Stimulated activated CD4-positive, alpha-beta T cell treated with anti-CD3 and anti-CD28 coated beads, Interleukin-12 subunit alpha, Interleukin-12 subunit beta, amount 100 ng/mL, for 48 hours (primary cell): ENCODE measurements at regions not wholly inside any gene's neighbourhood (a gene's known extent, or its start where the extent isn't known, plus 50 kb on each side); places are given as distances from the start of the nearest gene placed in this dataset.

ENCODE experiments used
- DNase-seq, 3 donors: peaks; one replicate each; pipeline ENCODE4 v3.0.0-alpha.2; 2020; ENCODE audit warnings: low read depth in 2 of 3, low spot score in 1 of 3

DNA sequence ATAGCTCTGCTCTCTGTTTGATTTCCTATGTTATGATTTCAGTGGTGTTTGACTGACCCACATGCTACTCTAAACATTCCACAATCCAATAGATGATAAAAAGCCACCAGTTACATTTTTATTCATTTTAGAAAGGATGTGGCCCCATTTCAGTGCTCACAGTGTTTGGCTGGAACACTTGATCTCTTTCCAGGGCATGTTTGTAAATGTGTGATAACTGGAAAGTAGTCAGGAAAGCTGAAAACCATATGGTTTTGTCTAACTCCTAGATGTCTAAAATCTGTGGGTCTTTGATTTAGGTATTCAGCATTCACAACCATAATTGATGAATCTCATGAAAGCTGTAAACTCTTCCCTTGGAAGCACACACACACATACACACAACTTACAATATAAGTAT, 904.9 kb upstream of the AGA start:
- DNase-seq: no peak

DNA sequence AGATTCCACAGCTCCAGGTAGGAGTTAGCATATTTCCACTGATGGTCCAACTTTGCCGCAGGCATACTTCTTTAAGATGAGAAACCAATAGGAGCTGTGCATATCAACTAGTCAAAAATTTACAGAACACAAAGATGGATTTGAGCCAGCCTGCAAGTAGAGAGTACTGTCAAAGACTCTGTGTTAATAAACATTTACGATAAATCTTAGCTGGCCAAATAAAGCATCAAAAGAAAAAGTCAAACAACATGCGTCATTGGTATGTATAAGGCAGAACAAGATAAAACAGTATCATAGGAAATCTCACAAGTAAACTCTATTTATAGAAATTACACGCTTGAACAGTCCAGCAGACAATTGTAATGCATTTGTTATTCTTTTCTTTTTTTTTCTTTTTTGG, 907.4 kb upstream of the AGA start:
- no peak for DNase-seq

DNA sequence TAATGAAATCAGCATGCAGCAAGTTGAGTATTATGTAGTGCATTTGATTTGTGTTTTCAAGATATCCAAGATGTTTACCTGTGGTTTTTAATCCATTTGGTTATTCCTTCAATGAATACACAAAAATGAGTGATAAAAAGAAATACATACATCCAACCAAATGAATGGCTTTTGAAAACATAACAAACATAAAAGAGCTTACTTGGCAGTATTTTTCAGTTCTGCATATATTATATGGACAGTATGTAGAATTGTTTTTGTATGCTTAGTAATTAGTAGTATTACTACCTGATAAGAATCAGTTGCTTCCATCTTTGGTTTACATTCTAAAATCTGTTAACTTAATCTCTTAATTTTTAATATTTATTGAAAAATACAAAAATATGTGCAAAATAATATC, 908.9 kb upstream of the AGA start:
- DNase-seq: no peak

DNA sequence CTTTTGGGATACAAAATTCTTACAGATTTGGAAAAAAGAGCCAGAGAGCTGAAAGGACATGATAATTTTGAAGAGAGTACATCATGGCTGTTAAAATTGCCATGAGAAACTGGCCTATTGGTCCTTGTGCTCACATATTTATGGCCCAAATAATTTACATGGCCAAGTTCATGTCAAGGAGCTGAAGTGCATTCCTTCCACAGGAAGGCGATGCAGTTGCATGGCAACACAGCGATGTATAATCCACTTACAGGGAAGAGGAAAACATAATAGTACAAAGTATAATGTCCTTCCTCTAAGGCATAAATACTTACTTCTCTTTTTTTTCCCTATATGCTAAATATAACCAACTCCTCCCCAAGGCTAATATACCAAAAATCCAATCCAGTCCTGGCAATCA, 914.5 kb upstream of the AGA start:
- DNase-seq: no peak

DNA sequence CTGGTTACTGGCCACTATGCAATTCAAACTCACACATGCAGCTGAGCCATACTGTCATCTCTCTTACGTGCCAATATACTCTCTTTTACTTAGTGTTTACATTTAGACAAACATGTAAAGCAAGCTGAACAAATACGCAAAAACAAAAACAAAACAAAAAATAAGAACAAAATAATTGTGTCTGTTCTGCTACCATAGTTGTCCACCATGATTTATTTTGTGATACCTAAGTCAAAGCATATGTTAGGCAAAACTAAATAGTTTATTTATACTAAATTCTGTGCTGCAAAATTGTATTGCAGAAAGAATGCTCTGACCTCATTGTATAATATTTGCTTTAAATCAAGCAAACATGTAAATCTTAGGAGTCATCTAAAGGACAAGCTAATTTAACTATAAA, 943.2 kb upstream of the AGA start:
- no peak for DNase-seq

DNA sequence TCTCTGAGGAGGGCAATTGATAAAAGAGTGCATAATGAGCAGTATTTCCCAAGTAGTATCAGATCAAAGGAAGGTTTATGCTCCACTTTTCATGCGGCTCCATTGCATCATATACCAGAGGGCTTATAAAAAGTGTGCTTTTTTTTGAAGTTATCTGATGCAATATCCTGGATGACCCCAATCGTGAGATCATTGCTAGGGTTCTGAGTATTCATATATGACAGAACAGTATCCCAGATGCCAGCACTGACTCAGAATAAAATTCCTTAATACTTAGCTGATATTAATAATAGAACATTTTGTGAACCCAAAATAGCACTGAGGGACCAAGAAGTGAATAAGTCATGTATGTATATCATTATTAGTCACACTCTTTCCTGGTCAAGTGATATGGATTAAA, 945.5 kb upstream of the AGA start:
- DNase-seq: no peak

DNA sequence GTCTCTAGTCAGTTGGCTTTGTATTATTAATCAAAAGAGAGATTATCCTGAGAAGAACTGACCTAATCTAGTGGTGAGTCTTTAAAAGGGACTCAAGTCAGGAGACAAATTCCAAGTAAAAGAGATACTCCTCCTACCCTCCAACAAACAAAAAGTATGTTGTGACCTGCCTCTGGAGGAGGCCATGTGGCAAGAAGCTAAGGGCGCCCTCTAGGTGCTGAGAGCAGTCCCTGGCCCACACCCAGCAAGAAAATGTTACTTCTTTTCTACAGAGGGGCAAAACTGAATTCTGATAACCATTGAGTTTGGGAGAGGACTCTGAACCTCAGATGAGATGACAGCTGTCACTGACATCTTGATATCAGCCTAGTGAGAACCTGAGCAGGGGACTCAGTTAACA, 953.6 kb upstream of the AGA start:
- DNase-seq: no peak

DNA sequence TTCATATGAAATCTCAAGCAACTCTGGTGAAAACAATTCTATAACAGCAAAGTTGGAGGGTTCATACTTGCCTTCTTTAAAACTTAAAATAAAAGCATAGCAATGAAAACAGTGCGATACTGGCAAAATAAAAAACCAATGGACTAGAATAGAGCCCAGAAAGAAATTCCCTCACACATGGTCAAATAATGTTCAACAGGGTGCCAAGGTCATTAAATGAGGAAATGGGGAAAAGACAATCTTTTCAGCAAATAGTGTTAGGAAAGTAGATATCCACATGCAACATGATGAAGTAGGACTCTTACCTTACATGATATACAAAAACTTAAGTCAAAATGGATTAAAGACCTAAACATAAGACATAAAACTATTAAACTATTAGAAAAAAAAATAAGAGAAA, 970.2 kb upstream of the AGA start:
- DNase-seq: no peak

DNA sequence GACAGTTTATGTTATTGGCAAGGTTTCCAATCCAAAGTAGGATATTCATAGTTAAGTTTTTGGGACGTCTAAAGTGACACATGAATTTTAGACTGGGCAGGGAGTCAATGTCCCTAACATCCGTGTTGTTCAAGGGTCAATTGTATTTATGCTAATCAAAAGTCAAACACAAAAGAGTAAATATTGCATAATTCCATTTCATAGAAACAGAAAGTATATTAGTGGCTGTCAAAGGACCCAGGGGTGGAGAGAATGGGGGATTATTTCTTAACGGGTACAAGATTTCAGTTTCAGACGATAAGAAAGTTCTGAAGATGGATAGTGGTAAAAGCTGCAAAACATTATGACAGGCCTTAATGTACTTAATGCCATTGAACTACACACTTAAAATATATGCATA, 971.8 kb upstream of the AGA start:
- no peak for DNase-seq

DNA sequence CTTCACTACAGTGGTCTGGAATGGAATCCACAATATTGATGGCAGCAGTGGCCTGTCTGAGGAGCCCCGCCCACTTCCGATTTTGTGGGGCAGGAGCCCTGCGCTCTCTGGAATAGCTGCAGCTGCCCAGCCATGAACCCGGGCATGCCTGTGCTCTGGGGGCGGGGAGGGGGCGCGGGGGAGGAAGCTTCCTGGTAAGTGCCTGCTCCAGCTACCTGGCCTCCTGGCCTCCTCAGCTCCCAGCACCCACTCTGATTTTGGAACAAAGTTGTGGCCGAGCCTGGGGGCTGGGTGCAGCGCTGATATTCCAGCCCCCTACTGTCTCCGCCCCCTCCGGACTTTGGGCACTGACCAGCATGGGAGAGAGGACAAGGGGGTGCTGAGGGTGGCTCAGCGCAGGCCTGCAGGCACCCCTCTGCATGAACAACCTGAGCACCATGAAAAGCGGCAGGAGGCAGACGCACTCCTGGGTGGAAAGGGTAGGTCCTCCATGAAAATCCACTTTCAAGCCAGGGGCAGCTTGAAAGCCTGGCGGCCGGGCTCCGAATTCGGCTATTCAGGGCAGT, 972.7 kb upstream of the AGA start:
- no peak for DNase-seq

DNA sequence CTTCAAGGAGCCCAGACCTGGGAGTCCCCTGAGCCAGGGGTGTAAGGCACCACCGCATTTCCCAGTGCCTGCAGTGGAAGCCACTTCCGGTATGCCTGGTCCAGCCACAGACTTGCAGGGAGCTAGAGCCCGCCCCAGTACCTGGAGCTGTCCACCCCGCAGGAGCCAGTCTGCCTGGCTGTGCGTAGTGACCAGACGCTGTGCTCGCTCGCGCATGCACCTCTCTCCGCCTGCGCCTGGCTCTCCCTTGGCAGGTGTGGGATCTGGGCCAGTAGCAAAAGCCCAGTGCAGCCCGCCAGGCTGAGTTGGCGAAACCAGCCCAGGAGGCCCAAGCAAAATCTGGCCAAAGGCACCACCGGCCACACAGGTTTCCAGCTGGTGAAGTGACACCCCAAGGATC, 973.7 kb upstream of the AGA start:
- no peak for DNase-seq

DNA sequence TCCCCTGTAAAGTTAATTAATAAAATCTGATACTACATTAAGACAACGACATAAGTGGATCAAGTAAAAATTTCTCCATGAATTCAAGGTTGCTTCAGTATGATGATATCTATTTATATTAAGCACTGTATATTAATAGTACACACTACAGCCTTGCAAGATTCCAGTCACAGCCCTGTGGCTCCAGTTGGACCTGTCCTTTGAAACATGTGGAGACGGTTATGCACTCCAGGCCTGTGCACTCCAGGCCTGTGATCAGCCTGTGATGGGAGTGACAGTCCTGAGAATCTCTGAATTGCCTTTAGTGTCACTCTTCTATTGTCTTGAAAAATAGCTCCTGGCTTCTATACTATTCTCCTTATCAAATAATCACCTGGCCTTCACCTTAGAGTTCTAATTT, 981.1 kb upstream of the AGA start:
- no peak for DNase-seq

DNA sequence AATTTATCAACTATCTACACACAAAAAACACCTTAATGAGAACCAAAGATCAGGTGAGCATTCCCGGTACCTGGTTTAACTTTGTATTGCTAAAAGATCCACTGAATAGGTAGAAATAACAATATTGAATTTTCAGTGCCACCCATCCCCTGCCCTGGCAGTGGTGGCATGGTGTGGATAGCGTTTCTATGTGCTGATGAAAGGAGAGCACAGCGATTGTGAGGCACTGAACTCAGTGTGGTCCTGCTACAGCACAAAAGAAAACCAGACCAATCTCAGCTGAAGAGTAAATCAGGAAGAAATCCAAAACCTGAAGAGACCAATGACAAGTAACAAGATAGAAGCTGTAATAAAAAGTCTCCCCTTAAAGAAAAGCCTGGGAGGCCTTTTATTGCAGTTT, 984.6 kb upstream of the AGA start:
- DNase-seq: no peak

DNA sequence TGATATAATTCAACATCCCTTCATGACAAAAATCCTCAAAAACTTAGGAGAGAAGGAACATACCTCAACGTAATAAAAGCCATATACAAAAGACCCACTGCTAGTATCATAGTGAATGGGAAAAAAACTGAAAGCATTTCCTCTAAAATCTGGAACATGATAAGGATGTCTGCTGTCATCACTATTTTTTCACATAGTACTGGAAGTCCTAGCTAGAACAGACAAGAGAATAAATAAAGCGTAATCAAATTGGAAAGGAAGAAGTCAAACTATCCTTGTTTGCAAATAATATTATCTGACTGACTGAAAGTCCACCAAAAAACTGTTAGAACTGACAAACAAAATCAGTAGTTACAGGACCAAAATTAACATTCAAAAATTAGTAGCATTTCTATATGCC, 985.4 kb upstream of the AGA start:
- no peak for DNase-seq

DNA sequence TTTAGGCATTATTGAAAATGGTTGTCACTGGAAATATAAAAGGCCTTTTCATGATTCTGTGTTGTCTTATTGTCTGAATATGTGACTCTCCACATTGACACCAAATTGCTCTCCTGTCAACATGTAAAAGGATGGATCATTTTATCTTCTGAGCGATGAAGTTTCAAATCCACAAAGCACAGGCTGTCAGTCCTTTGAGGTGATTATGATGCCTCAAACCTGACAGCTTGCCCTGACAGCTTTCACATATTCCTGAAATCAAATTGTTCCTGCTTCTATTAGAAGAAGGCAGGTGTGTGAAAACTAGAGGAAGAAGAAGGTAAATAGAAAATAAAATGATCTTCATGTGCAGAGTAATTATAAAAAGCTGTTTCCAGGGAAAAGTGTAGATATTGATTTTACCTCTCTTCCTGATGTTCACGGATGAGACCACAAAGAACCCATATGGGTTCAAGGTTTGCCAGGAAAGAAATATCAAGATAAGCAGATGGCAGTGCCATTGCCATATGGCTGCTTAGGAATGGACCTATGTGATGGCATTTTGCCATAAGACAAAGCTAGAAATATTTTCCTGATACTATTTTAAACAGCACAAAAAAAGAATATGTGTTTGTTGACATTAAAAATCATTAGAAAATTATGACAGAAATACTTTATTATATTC, 1006.3 kb upstream of the AGA start:
- DNase-seq: no peak

DNA sequence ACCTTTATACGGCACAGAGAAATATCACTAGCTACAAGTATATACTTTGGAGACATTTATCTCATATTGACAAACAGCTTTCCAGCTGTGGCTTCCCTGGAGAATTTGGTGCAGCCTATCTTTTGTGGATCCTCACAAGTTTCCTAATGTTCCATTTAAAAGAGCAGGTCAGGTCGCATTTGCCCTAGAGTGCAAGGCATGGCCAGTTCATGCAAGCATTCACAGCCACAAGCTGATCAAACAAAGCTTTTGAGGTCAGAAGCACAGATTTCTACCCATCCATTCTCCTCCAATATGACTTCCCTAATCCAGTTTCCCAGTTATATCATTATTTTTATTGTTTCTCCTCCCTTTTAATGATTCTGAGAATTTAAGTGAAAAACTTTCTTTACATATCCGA, 1008.4 kb upstream of the AGA start:
- no peak for DNase-seq

DNA sequence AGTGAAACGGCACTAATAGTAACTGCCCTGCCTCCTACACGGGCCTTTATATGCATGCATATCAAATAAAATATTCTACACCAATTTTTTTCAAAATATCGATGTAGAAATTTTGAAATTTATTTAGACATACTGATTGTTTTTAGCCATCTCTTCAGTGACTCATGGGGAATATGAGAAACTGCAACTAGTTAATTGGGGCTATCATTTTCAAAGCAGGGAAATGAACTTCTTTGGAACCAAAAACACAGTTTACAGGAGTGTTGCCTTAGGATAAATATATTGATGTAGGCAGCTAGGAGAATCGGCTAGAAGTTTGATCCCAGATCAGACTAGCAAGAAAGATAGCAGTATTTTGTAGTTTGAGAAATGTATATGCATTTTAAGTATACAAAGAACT, 1010.8 kb upstream of the AGA start:
- DNase-seq: no peak

DNA sequence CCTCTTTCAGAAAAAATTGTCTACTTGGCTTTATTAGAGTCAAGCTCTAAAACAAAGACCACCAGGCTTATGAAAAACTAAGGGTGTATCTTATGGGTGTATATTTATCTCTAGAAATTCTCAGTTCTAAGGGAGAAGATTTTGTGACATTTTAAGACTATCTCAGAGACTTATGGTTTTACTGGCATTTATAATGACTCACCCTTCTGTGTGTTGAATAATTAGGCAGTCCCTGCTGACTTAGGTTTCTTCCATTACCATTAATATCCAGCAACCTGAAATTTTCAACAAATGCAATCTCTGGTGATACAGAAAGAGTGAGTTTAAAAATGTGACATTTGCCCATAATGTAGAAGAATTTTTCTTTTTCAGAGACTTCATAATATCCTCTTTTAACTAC, 1015.0 kb upstream of the AGA start:
- no peak for DNase-seq

DNA sequence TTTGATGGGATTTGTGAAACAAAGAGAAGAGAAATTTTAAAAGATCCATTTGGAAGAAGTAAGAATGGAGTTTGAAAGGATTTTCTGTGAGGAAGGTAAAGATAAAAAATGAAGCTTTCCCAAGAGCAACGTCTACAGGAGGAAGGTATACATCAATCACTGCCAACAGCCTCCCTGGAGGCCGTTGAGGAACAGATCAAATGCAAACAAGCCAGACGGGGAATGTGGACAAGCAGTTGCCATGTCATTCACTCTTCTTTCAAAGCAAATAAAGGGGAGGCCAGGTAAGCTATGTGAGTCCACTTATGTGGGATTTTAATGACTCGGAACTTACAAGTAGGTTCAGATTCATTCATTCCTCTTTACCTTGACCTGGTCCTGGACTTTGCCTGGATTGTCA, 1020.5 kb upstream of the AGA start:
- no peak for DNase-seq

DNA sequence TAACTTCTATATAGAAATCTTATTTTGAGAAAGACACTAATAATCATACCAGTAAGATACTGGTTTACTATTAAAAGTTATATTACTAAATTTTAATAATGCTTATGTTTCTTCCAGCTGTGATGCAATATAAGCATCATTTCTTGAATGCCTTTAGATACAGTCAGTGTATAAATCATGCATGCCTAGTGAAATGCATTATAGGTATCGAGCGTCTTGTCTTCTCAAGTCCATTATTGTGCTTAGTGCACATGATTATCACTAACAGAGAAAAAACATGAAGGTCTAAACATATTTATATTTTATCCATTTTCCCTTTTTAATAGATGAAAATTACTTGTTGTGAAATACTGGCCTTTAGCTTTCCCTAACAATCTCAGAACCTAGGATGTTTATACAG, 1021.5 kb upstream of the AGA start:
- no peak for DNase-seq

DNA sequence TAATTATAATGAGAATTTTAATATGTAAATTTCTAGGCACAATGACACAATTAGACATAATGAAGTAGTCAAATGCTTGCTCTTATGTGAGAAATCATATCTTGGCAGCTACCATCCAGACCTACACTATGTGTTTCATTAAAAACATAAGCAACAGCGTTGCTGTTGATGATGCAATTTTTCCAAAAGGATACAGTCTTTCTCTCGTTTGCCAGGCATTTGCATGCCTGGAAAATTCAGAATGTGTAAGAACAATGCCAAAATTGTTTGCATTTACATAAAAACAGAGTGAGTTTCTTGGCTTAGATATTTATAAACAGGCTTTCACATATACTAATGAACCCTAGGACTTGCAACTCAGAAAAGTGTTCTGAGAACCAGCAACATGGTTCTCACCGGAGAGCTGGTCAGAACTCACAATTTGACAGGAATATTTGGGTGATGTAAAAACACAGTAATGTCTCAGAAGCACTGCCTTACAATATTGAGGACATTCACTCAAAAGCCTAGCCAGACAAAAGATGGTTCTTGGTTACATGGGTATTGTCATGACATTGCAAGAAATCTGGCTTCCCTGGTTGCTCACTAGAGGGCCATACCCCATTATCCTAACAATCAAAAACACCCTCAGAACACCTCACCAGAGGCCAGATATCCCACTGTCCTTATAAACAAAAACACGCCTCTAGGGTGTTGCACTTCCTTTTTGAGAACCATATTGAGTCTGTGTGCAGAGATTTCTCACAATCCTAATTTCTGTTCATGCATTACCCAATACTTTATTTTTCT, 1029.0 kb upstream of the AGA start:
- no peak for DNase-seq

DNA sequence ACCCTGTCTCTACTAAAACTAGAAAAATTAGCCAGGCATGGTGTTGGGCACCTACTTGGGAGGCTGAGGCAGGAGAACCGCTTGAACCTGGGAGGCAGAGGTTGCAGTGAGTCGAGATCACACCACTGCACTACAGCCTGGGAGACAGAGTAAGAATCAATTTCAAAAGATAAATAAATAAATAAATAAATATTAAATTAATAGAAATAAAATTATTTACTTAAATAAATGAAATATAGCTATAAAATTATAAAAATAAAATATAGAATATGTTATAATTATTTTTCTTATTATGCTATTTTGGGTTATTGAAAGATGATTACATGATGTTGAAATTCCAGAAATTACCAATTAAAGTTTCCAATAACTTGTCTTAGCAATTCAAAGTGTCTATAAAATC, 1029.8 kb upstream of the AGA start:
- DNase-seq: no peak

DNA sequence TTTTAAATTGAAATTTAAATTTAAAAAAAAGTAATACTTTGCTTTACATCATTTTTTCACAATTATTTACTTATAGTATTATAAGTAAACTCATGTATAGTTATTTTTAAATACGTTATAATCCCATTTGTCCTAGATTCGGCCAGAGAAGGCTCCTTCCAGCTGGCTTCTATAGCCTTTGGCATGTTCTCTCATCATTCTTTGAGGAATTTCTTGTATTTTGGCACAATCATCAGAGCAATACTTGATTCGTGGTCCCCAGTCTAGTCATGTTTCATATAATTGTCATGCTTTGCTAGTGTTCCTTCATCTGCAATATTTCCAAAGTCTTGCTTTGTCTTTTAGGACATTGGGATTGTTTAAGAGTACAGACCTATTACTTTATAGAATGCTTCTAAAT, 1037.9 kb upstream of the AGA start:
- DNase-seq: no peak
